Inflammatory macrophage treated with lipopolysaccharide for 4 hours (primary cell): ENCODE measurements at regions not wholly inside any gene's neighbourhood (a gene's known extent, or its start where the extent isn't known, plus 50 kb on each side); places are given as distances from the start of the nearest gene placed in this dataset.
A peak's percentile ranks its signal among the peaks of the same experiment; 100 is the strongest.
"Not testable (repeated sequence)": the region's sequence is repeated elsewhere in the genome, so short reads cannot be mapped to it uniquely, and the experiment has no call there.

Experiments
- DNase-seq: peaks from one replicate; pipeline ENCODE4 v3.0.0-alpha.2; 2020

- no peak for DNase-seq
Observed at GRCh38 chr9:129561594-129562281, 59.2 kb downstream of the C9orf50 start.

GRCh38 chr9:129560881-129561306 is 60.0 kb downstream of the C9orf50 start:
- DNase-seq: peak; percentile 56

GRCh38 chr9:129559506-129559881 is 61.4 kb downstream of the C9orf50 start:
- no peak for DNase-seq

GRCh38 chr9:129558551-129559505 is 62.1 kb downstream of the C9orf50 start:
- DNase-seq: peak; percentile 76

- no peak for DNase-seq
Observed at GRCh38 chr9:129558063-129558550, 62.8 kb downstream of the C9orf50 start.

- no peak for DNase-seq
Observed at GRCh38 chr9:129557192-129558036, 63.5 kb downstream of the C9orf50 start.

- DNase-seq: no peak
Observed at GRCh38 chr9:129556491-129557191, 64.3 kb downstream of the C9orf50 start.

- DNase-seq: no peak
Observed at GRCh38 chr9:129555512-129556215, 65.2 kb downstream of the C9orf50 start.

- no peak for DNase-seq
Observed at GRCh38 chr9:129554649-129555048, 66.3 kb downstream of the C9orf50 start.

GRCh38 chr9:129553277-129553676 is 67.6 kb downstream of the C9orf50 start:
- DNase-seq: no peak

GRCh38 chr9:129552064-129552463 is 68.8 kb downstream of the C9orf50 start:
- DNase-seq: no peak

GRCh38 chr9:129551393-129551973 is 69.4 kb downstream of the C9orf50 start:
- DNase-seq: no peak

- DNase-seq: not testable (repeated sequence)
Observed at GRCh38 chr9:129550977-129551376, 69.9 kb downstream of the C9orf50 start.

- DNase-seq: no peak
Observed at GRCh38 chr9:129550199-129550839, 70.6 kb downstream of the C9orf50 start.

GRCh38 chr9:129549684-129550083 is 71.2 kb downstream of the C9orf50 start:
- DNase-seq: no peak

GRCh38 chr9:129549139-129549538 is 71.8 kb downstream of the C9orf50 start:
- DNase-seq: no peak

- no peak for DNase-seq
Observed at GRCh38 chr9:129548571-129549135, 72.2 kb downstream of the C9orf50 start.

- DNase-seq: no peak
Observed at GRCh38 chr9:129547869-129548570, 72.9 kb downstream of the C9orf50 start.

GRCh38 chr9:129547063-129547462 is 73.8 kb downstream of the C9orf50 start:
- no peak for DNase-seq

- peak; percentile 43 for DNase-seq
Observed at GRCh38 chr9:129545876-129546275, 75.0 kb downstream of the C9orf50 start.
